ENCODE measurements at regions not wholly inside any gene's neighbourhood (a gene's known extent, or its start where the extent isn't known, plus 50 kb on each side); places are given as distances from the start of the nearest gene placed in this dataset.

- Histone ChIP-seq H3K36me3 (no peaks in the 10 kb centered on the region), H3K4me1 (no peaks in the 10 kb centered on the region), H3K27ac (no peak overlapping the region), H3K4me3 (no peak overlapping the region), H3K27me3 (peaks cover 8% of the 10 kb centered on the region; the same call in 1 of the 2 replicates), H3K9me3 (replicated peaks) (no peaks in the 10 kb centered on the region)
- DNase-seq: peak; percentile 45 to 67
Measured at GRCh38 chr19:29263305-29264135, 50.6 kb upstream of the UQCRFS1 start.

GRCh38 chr19:29264897-29265296 lies 51.9 kb upstream of the UQCRFS1 start:
- Histone ChIP-seq H3K9me3 (replicated peaks) (no peaks in the 10 kb centered on the region), H3K27ac (no peak overlapping the region), H3K36me3 (no peaks in the 10 kb centered on the region), H3K4me3 (no peak overlapping the region), H3K27me3 (peaks cover 10% of the 10 kb centered on the region; the same call in 1 of the 2 replicates), H3K4me1 (no peaks in the 10 kb centered on the region)
- no peak for DNase-seq

- DNase-seq: no peak
- Histone ChIP-seq H3K27ac (no peak overlapping the region), H3K9me3 (replicated peaks) (no peaks in the 10 kb centered on the region), H3K27me3 (peaks cover 10% of the 10 kb centered on the region; the same call in 1 of the 2 replicates), H3K4me3 (no peak overlapping the region), H3K36me3 (no peaks in the 10 kb centered on the region), H3K4me1 (no peaks in the 10 kb centered on the region)
Measured at GRCh38 chr19:29265436-29265835, 52.5 kb upstream of the UQCRFS1 start.

GRCh38 chr19:29266001-29266400 lies 53.0 kb upstream of the UQCRFS1 start:
- H3K9me3 ChIP-seq (replicated peaks): no peaks in the 10 kb centered on the region
- H3K36me3 ChIP-seq: no peaks in the 10 kb centered on the region
- DNase-seq: no peak
- no peaks in the 10 kb centered on the region for H3K4me1 ChIP-seq
- no peak overlapping the region for H3K4me3 ChIP-seq
- H3K27ac ChIP-seq: no peak overlapping the region
- peaks cover 10% of the 10 kb centered on the region; the same call in 1 of the 2 replicates for H3K27me3 ChIP-seq

GRCh38 chr19:29266603-29267002 lies 53.7 kb upstream of the UQCRFS1 start:
- H3K9me3 ChIP-seq (replicated peaks): no peaks in the 10 kb centered on the region
- H3K27ac ChIP-seq: no peak overlapping the region
- no peak overlapping the region for H3K4me3 ChIP-seq
- H3K36me3 ChIP-seq: no peaks in the 10 kb centered on the region
- no peak for DNase-seq
- H3K27me3 ChIP-seq: peaks cover 10% of the 10 kb centered on the region; the same call in 1 of the 2 replicates
- no peaks in the 10 kb centered on the region for H3K4me1 ChIP-seq

- Histone ChIP-seq H3K4me3 (no peak overlapping the region), H3K27me3 (peaks cover 10% of the 10 kb centered on the region; the same call in 1 of the 2 replicates), H3K4me1 (no peaks in the 10 kb centered on the region), H3K9me3 (replicated peaks) (no peaks in the 10 kb centered on the region), H3K36me3 (no peaks in the 10 kb centered on the region), H3K27ac (no peak overlapping the region)
- no peak for DNase-seq
Measured at GRCh38 chr19:29267701-29268100, 54.8 kb upstream of the UQCRFS1 start.

GRCh38 chr19:29268103-29268502 lies 55.2 kb upstream of the UQCRFS1 start:
- H3K4me1 ChIP-seq: no peaks in the 10 kb centered on the region
- no peak for DNase-seq

GRCh38 chr19:29268721-29269393 lies 55.9 kb upstream of the UQCRFS1 start:
- Histone ChIP-seq H3K9me3 (replicated peaks) (no peaks in the 10 kb centered on the region), H3K4me3 (no peak overlapping the region), H3K36me3 (no peaks in the 10 kb centered on the region), H3K27ac (no peak overlapping the region), H3K4me1 (no peaks in the 10 kb centered on the region), H3K27me3 (peaks cover 10% of the 10 kb centered on the region; the same call in 1 of the 2 replicates)
- no peak for DNase-seq

More at GRCh38 chr19:29268103-29268502, 55.2 kb upstream of the UQCRFS1 start:
- Histone ChIP-seq H3K9me3 (replicated peaks) (no peaks in the 10 kb centered on the region), H3K27ac (no peak overlapping the region), H3K4me3 (no peak overlapping the region), H3K27me3 (peaks cover 10% of the 10 kb centered on the region; the same call in 1 of the 2 replicates), H3K36me3 (no peaks in the 10 kb centered on the region)

- Histone ChIP-seq H3K27ac (no peak overlapping the region), H3K4me3 (no peak overlapping the region), H3K27me3 (peaks cover 10% of the 10 kb centered on the region; the same call in 1 of the 2 replicates), H3K9me3 (replicated peaks) (no peaks in the 10 kb centered on the region), H3K36me3 (no peaks in the 10 kb centered on the region), H3K4me1 (no peaks in the 10 kb centered on the region)
- no peak for DNase-seq
Measured at GRCh38 chr19:29269641-29270040, 56.7 kb upstream of the UQCRFS1 start.

GRCh38 chr19:29271341-29271740 lies 58.4 kb upstream of the UQCRFS1 start:
- no peaks in the 10 kb centered on the region for H3K36me3 ChIP-seq
- no peak overlapping the region for H3K27ac ChIP-seq
- H3K4me1 ChIP-seq: no peaks in the 10 kb centered on the region
- H3K9me3 ChIP-seq (replicated peaks): no peaks in the 10 kb centered on the region
- H3K4me3 ChIP-seq: no peak overlapping the region
- peaks cover 10% of the 10 kb centered on the region; the same call in 1 of the 2 replicates for H3K27me3 ChIP-seq
- DNase-seq: no peak

GRCh38 chr19:29271911-29272310 lies 59.0 kb upstream of the UQCRFS1 start:
- no peak overlapping the region for H3K4me3 ChIP-seq
- no peaks in the 10 kb centered on the region for H3K9me3 ChIP-seq (replicated peaks)
- DNase-seq: no peak
- H3K27me3 ChIP-seq: peaks cover 10% of the 10 kb centered on the region; the same call in 1 of the 2 replicates
- H3K27ac ChIP-seq: no peak overlapping the region
- no peaks in the 10 kb centered on the region for H3K4me1 ChIP-seq
- H3K36me3 ChIP-seq: no peaks in the 10 kb centered on the region

- Histone ChIP-seq H3K27me3 (peaks cover 9% of the 10 kb centered on the region; the same call in 1 of the 2 replicates), H3K27ac (no peak overlapping the region), H3K4me1 (no peaks in the 10 kb centered on the region), H3K9me3 (replicated peaks) (no peaks in the 10 kb centered on the region), H3K36me3 (no peaks in the 10 kb centered on the region), H3K4me3 (no peak overlapping the region)
- DNase-seq: no peak
Measured at GRCh38 chr19:29273000-29273640, 60.2 kb upstream of the UQCRFS1 start.

GRCh38 chr19:29275266-29275665 lies 62.3 kb upstream of the UQCRFS1 start:
- Histone ChIP-seq H3K4me1 (no peaks in the 10 kb centered on the region), H3K27me3 (peaks cover 5% of the 10 kb centered on the region; the same call in 1 of the 2 replicates), H3K27ac (no peak overlapping the region), H3K36me3 (no peaks in the 10 kb centered on the region), H3K9me3 (replicated peaks) (no peaks in the 10 kb centered on the region), H3K4me3 (no peak overlapping the region)
- no peak for DNase-seq

GRCh38 chr19:29277102-29277501 lies 64.2 kb upstream of the UQCRFS1 start:
- Histone ChIP-seq H3K27me3 (peaks cover 5% of the 10 kb centered on the region; the same call in 1 of the 2 replicates), H3K27ac (no peak overlapping the region), H3K4me3 (no peak overlapping the region), H3K4me1 (no peaks in the 10 kb centered on the region), H3K36me3 (no peaks in the 10 kb centered on the region), H3K9me3 (replicated peaks) (no peaks in the 10 kb centered on the region)
- peak in 1 of 2 experiments; percentile 20 for DNase-seq

- DNase-seq: no peak
Measured at GRCh38 chr19:29278716-29279115, 65.8 kb upstream of the UQCRFS1 start.

More at GRCh38 chr19:29278716-29279115, 65.8 kb upstream of the UQCRFS1 start:
- peaks cover 5% of the 10 kb centered on the region; the same call in 1 of the 2 replicates for H3K27me3 ChIP-seq
- no peaks in the 10 kb centered on the region for H3K4me1 ChIP-seq
- no peaks in the 10 kb centered on the region for H3K36me3 ChIP-seq
- H3K4me3 ChIP-seq: no peak overlapping the region
- H3K27ac ChIP-seq: no peak overlapping the region
- H3K9me3 ChIP-seq (replicated peaks): no peaks in the 10 kb centered on the region
